ENCODE measurements at regions not wholly inside any gene's neighbourhood (a gene's known extent, or its start where the extent isn't known, plus 50 kb on each side); places are given as distances from the start of the nearest gene placed in this dataset.
"Not testable (repeated sequence)": the region's sequence is repeated elsewhere in the genome, so short reads cannot be mapped to it uniquely, and the experiment has no call there.

DNA sequence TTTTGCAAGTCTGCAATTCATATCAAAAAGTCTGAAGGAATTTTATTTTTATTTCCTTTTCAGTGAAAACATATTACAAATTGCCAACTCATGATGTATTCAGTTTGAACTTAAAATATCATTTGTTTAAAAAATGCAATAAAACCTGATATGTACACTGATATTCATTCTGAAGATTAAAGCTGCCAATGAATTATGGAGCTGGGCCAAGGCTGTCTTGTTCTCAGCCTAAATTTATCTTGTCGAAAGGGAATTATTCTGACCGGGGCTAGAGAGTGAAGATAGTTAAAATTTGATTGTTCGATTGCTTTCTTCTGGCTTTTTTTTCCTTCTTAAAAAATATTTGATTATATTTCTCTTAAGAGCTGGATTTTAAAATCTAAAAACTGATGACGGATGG, 54.0 kb upstream of the RBFOX1 start:
- DNase-seq (ENCODE audit: low spot score): no peak

DNA sequence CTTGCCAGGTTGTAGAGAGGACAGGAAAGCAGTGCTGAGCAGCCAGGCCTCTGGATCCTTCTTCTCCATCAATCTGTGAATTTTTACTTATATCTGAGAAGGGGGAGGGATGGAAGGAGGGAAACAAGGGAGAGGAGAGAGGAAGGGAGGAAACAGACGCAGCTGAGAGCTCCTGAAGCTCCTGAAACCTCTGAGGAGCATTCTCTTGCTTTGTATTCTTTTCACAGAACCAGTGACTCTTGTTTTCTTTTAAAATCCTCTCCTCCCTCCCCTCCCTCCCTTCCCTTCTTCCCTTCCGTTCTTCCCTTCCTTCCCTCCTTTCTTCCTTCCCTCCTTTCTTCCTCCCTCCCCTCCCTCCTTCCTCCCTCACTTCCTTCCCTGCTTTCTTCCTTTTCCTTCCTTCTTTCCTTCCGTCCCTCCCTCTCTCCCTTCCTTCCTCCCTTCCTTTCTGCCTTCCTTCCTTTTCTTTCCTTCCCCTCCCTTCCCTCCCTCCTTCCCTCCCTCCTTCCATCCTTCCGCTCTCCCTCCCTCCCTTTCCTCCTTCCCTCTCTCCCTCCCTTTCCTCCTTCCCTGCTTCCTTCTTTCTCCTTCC, 60.0 kb upstream of the RBFOX1 start:
- no peak for DNase-seq (ENCODE audit: low spot score)

DNA sequence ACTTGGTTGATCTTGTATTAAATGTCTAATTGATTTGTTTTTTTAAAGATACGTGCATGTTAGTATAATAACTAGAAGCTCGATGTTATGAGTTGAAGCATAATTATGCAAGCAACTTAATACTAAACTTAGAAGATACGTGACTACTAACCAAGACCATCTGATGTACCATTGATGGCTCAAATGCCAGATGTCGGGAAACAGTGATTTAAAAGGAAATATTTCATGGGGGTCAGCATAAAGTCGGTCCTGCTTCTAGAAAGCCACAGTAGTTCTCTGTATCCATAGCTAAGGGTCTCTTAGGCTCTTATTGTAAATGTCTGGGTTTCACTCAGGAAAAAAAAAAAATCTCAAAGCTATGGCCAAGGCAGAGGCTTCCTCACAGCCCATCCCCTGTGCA, 61.2 kb upstream of the RBFOX1 start:
- no peak for DNase-seq (ENCODE audit: low spot score)

DNA sequence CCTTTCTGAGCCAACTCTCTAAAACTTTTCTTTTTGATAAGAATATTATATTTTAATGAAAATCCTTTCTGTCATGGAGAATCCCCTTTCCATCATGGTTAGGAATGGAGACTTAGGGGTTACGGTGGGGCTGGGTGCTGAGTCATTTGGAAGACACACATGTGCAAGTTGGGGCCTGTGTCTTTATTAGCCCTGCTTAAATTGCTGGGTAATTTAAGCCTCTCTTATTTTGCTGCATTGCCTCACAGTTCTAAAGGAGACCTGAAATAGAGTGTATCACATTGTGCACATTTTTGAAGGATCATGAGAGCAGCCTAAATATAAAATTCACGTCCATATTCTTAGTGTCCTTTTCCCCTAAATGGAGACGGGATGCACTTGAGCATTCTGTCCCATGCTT, 61.8 kb upstream of the RBFOX1 start:
- no peak for DNase-seq (ENCODE audit: low spot score)

DNA sequence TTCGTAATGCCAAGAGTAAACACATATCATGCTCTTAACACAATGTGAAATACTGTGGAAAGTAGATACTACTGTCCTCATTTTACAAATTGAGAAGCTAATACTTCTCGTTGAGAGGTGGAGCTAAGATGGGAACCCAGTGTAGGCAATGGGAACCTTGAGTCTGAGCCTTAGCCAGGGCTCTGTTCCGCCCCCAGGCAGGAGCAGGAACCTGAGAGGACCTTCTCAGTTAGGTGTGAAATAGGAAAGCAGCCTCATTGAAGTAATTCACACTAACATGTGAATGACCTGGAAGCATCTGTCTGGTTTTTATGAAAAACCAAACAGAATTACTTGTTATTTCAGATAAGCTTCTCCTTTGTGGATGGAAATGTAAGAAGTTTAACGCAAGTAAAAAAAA, 62.6 kb upstream of the RBFOX1 start:
- DNase-seq (ENCODE audit: low spot score): no peak

DNA sequence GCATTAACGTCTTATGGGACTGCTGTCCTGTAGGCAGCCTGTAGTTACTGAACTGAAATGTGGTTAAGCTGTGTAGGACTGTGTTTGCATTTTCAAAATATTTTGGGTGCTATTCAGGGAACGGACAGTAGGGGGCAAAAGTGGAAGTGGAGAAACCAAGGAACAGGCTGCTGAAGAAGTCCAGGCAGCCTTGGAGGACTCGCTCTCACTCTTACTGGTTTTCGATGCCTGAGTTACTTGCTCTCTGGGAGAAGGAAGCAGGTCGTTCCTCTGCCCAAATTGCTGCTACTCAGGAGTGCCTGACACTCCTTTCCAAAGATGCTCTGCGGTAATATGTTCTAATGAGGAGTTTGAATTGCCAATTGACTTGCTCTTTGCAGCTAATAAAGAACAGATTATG, 64.5 kb upstream of the RBFOX1 start:
- no peak for DNase-seq (ENCODE audit: low spot score)

DNA sequence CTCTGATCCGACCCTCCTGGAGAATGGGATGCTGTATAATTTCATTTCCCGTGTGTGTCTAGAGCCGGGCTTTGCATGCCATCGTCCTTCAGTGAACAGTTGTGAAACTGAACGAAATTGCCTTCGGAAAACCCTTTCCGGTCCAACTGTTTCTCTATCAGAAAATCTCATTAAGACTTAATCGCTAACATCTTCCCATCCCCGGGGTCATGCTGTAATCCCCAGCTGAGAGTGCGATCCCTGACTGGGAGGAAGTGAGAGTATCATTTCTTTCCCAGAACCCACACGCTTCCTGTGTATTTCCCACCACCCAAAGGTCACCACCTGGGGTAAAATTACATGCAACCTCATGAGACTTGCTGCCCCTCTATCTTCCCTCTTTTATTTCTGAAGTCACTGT, 75.6 kb upstream of the RBFOX1 start:
- DNase-seq (ENCODE audit: low spot score): no peak

DNA sequence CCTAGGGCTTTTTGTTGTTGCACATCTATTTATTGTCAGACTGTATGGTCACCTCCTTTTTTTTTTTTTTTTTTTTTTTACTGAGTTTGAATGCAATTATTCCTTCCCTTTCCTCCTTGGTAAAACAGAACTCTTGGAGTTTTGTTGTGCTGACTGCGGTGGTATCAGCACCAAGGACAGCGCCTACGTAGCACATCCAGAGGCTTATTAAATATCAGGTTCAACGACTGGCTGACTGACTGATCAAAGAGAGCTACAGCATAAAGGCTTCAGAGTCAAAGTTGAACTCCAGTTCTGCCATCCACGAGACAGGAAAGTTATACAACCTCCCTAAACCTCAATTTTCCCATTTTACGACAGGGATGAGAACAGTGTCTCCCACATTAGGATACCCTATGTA, 86.1 kb upstream of the RBFOX1 start:
- DNase-seq (ENCODE audit: low spot score): no peak

DNA sequence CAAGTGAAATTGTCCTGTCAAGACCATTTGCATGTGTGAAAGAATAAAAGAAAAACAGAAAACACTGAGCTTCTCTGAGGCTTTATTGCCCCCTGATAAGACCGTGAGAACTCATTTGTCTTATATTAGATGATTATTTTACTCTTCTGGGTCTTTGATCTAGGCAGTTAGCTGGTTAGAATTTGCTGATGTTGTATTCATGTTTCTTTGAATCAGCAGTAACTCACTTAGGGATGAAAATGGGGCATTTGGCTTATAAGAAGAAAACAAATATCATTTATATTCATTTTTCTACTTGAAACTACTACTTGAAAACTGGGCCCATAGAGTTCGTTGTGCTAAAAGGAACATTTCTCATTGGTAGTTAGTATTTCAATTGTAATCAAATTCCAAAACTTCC, 93.1 kb upstream of the RBFOX1 start:
- no peak for DNase-seq (ENCODE audit: low spot score)

DNA sequence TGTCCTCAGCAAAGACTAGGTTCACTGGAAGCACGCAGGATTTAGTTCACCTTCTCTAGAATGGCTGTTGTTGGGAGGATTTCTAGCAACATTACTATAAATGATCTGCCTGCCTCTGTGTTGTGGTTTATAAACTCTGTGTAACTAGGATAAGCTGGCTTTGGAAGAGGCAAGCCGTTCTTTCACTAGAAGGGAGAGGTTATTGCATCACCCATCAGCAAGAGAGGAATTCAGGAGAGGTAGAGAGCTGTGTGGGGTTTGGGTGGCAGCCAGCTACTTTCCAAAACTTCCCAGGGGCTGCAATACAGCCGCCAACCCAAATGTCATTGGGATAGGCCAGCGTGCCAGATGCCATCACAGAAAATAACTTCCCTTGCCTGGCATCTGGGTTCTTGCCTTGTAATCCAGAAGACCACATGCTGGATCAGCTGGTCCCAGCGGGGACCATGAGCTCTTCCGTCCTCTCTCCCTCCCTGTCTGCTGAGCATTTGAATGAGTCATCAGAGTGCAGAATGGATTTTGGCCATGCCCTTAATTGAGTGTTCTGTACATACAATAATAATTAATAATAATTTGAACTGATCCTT, 95.7 kb upstream of the RBFOX1 start:
- DNase-seq (ENCODE audit: low spot score): no peak

DNA sequence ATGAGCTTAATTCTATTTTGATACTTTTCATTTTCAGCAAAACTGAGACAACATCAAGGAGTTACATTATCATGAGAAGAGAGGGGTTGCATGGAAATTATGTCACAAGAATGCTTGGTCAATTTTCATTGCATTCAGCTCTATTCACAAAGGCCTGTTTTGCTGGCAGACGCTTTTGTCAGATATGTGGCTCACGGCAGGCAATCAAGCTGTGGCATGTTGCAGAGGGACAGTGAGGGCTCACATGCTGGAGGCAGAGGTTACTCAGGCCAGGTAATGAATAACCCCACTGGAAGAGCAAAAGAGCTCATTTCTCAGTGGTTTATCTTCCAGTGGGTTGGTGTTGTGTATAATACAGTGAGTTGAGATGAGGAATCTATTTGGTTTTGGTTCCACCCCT, 98.7 kb upstream of the RBFOX1 start:
- no peak for DNase-seq (ENCODE audit: low spot score)

DNA sequence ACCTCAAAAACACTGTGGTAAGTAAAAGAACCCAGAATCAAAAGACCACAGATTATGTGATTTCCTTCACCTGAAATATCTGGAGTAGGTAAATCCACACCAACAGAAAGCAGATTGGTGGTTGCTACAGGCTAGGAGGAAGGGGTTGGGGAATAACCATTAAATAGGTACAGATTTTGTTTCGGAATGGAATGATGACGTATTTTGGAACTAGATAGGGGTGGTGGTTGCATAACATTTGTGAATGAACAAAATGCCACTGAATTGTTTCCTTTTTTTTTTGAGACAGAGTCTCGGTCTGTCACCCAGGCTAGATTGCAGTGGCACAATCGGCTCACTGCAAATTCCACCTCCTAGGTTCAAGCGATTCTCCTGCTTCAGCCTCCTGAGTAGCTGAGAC, 100.9 kb upstream of the RBFOX1 start:
- no peak for DNase-seq (ENCODE audit: low spot score)

DNA sequence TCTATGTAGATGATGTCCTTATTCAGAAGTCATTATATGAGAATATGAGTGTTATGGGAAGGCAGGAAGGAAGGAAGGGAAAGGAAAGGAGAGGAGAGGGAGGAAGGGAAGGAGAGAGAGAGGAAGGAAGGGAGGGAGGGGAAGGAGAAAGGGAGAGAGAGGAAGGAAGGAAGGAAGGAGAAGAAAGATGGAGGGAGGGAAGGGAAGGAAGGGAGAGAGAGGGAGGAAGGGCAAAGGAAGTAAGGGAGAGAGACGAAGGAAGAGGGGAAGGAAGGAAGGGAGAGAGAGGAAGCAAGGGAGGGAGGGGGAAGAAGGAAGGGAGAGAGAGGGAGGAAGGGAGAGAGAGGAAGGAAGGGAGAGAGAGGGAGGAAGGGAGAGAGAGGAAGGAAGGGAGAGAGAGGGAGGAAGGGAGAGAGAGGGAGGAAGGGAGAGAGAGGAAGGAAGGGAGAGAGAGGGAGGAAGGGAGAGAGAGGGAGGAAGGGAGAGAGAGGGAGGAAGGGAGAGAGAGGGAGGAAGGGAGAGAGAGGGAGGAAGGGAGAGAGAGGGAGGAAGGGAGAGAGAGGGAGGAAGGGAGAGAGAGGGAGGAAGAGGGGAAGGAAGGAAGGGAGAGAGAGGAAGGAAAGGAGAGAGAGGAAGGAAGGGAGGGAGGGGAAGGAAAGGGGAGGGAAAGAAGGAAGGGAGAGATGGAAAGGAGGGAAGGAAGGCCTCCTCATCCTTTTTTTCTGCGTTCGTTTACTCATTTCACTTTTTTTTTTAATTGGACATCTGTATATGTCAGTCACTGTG, 103.0 kb upstream of the RBFOX1 start:
- DNase-seq (ENCODE audit: low spot score): not testable (repeated sequence)

DNA sequence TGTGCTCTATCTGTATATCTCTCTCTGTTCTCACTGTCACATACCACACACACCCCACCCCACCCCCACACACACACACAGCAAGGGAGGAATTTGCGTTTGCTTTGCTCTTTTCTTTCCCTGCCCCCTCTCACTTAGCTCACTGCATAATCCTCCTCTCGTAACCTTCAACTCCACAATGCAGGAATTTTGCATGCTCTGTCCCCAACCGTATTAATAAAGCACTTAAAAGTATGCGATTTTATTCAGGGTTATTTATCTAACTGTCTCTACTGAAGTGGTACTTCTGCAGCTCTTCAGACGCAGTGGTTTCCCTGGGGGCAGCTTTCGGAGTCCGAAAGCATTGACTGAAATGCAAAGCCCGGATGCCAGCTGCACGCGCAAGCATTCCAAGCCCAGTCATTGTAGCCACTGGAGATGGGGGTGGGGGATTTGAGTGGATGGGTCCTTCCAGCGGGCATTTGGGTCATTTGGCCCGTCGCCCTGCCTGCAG, 105.4 kb upstream of the RBFOX1 start:
- DNase-seq (ENCODE audit: low spot score): no peak

DNA sequence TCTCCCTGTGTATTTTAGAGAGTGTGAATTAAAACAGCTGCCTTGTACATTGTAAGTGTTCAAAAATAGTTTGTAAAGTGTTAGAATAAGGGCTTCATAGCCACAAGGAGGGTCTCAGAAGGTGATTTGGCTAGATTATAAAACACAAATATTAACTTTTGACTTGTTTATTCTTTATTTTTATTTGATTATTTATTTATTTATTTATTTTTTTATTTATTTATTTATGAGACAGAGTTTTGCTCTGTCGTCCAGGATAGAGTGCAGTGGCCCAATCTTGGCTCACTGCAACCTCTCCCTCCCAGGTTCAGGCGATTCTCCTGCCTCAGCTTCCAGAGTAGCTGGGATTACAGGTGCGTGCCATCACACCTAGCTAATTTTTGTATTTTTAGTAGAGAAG, 111.5 kb upstream of the RBFOX1 start:
- DNase-seq (ENCODE audit: low spot score): no peak

DNA sequence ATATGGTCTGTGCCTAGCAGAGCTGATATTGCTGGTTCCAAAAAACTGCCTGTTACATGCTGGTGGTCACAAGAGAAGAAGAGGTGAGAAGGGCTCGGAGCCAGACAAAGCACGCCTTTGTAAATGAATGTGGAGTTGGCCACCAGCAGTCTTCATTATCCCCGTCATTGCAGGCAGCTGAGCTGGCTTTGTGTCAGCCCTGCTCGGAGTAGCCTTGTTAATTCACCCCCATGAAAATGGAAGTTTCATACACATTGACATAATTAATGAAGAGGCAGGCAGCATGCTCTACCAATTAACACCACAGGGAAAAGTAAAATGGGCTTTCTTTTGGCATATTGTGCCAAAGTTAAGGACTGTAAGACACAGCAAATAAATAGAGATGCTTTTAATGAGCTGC, 113.7 kb upstream of the RBFOX1 start:
- no peak for DNase-seq (ENCODE audit: low spot score)

DNA sequence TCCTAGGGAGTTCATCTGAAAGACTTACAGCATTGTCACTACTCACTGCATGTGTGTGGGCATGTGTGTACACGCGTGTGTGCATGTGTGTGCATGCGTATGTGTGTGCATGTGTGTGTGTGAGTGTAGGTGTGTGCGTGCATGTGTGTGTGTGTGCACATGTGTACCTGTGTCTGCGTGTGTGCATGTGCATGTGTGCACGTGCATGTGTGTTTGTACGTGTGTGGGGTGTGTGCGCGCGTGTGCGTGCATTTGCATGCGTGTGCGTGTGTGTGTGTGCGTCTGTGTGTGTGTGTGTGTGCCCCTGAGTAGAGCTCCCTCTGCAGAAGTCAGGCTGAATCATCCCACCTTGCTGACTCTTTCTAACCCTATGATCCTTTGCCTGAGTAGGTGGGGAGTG, 114.8 kb upstream of the RBFOX1 start:
- DNase-seq (ENCODE audit: low spot score): no peak

DNA sequence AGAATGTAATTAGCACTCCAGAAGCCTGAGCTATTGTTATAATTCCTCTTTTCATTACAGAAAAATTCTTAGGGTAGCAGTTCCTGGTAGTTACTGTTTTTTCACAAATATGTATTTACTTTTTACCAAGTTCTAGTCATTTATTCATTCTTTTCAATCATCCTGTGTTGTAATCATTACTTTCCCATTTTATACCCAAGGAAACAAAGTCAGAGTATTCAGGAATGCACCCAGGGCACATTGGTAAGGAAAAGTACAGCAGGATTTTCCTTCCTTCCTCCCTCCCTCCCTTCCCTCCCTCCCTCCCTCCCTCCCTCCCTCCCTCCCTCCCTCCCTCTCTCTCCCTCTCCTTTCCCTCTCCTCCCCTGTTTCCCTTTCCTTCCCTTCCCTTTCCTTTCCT, 115.9 kb upstream of the RBFOX1 start:
- DNase-seq (ENCODE audit: low spot score): no peak

DNA sequence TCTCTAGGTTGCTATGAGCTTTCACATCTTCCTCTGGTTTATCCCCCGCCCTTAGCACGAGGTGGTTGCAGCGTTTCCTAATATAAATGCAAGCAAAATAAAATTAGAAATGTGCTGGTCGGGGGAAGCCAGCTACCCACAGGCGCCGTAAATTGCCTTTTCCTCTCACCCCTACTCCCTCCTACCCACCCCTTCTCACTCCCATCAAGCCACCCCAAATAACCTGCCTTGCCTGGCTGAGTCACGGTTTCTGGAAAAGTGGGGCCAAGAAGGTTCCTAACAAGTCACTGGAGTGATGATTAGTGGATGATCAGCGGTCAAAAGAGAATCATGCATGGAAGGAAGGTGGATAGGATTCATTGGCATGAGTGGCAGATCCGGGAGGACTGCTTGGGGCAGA, 120.9 kb upstream of the RBFOX1 start:
- DNase-seq (ENCODE audit: low spot score): no peak

DNA sequence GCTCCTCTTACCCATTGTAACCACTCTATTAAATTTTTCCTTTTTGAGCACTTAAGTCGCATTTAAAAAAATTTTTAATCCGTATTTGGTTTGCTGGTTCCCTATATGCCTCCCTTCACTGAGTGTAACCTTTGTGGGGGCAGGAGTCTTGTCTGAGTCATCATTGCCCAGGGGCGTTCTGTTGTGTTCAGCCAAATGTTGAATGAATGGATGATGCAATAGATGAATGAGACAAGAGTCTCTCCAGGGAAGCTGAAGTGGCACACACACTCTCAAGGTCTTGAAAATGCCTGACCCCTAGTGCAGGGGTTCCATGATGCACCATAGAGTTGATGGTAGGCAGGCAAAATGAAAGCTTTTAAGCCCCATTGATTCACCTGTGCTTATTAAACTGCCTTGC, 123.0 kb upstream of the RBFOX1 start:
- DNase-seq (ENCODE audit: low spot score): no peak

DNA sequence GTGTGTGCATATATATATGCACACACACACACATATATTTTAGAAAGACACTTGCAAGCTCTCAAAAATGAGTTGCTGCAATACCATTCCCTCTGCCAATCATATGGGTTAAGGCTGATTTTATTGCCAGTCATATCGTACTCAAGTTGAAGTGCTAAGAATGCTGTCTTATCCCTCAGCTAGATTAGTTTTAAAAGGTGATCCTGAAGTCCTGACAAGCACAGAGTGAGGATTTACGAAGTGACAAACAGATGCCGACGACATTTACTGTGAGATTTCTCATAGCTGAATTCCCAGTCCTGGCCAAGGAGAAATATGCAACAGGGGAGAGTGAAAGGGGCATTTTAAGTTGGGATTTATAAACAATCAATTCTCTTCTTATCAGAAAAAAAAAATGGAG, 126.2 kb upstream of the RBFOX1 start:
- DNase-seq (ENCODE audit: low spot score): no peak

DNA sequence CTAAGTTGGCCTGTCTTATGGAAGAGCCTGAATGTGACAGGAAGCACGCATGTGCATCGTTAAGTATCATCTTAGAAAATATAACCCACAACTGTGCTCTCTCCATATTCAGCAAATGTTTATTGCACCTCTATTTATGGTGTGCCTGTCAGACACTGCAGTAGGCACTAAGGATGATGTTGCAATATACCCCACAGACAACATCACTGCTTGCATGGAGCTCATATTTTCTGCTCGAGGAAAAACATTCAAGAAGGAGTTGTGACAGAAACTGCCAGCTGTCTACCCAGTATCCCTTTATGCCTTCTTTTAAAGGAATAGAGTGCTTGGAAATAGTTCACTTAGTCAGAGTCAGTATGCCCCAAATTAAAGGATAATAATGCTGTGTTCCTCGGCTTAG, 132.3 kb upstream of the RBFOX1 start:
- DNase-seq (ENCODE audit: low spot score): no peak

DNA sequence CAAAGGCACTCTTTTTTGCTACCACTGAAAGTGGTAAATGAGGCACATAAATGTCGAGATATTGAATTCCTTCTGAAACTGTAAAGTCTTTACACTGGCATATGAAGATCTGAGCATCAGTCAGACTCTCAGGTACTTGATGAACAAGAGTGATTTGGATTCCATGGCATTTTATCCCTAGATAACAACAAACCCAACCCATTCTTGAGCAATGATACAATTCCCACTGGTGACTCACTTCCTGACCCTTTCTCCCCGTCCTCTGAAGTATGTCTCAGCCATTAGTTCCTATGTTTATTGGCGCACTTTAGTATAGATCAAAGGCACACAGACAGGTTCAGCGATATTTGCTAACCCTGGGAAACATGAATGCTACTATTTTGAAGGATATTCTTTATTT, 147.0 kb upstream of the RBFOX1 start:
- no peak for DNase-seq (ENCODE audit: low spot score)

All from ureter (tissue), 1 donor.